ENCODE measurements at regions not wholly inside any gene's neighbourhood (a gene's known extent, or its start where the extent isn't known, plus 50 kb on each side); places are given as distances from the start of the nearest gene placed in this dataset.
"Not testable (repeated sequence)": the region's sequence is repeated elsewhere in the genome, so short reads cannot be mapped to it uniquely, and the experiment has no call there.

DNA sequence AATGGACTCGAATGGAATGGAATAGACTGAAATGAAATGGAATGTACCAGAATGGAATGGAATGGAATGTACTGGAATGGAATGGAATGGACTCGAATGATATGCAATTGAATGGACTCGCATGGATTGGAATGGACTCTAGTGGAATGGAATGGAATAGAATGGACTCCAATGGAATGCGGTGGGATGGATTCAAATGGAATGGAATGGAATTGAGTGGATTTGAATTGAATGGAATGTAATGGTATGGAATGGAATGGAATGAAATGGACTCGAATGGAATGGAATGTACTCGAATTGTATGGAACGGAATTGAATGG is 99.6 kb upstream of the FBXO28 start:
- H3K4me3 ChIP-seq (ENCODE audit: low read depth, low read length) = no peak overlapping the region
- DNase-seq (ENCODE audit: low read depth) = no peak
- TF ChIP-seq, protein P1, sequence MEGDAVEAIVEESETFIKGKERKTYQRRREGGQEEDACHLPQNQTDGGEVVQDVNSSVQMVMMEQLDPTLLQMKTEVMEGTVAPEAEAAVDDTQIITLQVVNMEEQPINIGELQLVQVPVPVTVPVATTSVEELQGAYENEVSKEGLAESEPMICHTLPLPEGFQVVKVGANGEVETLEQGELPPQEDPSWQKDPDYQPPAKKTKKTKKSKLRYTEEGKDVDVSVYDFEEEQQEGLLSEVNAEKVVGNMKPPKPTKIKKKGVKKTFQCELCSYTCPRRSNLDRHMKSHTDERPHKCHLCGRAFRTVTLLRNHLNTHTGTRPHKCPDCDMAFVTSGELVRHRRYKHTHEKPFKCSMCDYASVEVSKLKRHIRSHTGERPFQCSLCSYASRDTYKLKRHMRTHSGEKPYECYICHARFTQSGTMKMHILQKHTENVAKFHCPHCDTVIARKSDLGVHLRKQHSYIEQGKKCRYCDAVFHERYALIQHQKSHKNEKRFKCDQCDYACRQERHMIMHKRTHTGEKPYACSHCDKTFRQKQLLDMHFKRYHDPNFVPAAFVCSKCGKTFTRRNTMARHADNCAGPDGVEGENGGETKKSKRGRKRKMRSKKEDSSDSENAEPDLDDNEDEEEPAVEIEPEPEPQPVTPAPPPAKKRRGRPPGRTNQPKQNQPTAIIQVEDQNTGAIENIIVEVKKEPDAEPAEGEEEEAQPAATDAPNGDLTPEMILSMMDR (IDR thresholded peaks at IDR 0.05; ENCODE audit: insufficient read depth, low read depth, low read length) = no peak

DNA sequence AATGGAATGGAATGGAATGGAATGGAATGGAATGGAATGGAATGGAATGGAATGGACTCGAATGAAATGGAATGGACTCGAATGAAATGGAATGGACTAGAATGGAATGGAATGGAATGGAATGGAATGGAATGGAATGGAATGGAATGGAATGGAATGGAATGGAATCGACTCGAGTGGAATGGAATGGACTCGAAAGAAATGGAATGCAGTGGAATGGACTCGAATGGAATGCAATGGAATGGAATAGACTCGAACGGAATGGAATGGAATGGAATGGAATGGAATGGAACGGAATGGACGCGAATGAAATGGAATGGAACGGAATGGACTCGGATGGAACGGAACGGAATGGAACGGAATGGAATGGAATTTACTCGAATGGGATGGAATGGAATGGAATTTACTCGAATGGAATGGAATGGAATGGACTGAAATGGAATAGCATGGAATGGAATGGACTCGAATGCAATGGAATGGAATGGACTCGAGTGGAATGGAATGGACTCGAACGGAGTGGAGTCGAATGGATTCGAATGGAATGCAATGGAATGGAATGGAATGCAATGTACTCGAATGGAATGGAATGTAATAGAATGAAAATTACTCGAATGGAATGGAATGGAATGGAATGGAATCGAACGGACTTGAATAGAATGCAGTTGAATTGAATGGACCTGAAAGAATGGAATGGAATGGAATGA is 100.1 kb upstream of the FBXO28 start:
- H3K4me3 ChIP-seq (ENCODE audit: low read depth, low read length); DNase-seq (ENCODE audit: low read depth): not testable (repeated sequence)

DNA sequence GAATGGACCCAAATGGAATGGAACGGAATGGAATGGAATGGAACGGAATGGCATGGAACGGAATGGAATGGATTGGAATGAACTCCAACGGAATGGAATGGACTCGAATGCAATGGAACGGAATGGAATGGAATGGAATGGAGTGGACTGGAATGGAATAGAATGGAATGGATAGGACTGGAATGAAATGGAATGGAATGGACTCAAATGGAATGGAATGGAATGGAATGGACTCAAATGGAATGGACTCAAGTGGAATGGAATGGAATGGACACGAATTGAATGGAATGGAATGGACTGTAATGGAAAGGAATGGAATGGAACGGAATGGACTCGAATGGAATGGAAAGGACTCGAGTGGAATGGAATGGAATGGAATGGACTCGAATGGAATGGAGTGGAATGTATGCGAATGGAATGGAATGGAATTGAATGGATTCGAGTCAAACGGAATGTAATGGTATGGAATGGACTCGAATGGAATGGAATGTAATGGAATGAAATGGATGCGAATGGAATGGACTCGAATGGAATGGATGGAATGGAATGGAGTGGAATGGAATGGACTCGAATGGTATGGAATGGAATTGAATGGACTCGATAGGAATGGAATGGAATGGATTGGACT is 101.0 kb upstream of the FBXO28 start:
- not testable (repeated sequence) for H3K4me3 ChIP-seq (ENCODE audit: low read depth, low read length); DNase-seq (ENCODE audit: low read depth)

DNA sequence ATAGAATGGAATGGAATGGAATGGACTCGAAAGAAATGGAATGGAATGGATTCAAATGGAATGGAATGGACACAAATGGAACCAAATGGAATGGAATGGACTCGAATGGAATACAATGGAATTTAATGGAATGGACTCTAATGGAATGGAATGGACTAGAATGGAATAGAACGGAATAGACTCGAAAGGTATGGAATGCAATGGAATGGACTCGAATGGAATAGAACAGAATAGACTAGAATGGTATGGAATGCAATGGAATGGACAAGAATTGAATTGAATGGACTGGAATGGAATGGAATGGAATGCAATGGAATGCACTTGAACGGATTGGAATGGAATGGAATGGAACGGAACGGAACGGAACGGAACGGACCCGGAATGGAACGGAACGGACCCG is 101.7 kb upstream of the FBXO28 start:
- not testable (repeated sequence) for H3K4me3 ChIP-seq (ENCODE audit: low read depth, low read length); DNase-seq (ENCODE audit: low read depth)

DNA sequence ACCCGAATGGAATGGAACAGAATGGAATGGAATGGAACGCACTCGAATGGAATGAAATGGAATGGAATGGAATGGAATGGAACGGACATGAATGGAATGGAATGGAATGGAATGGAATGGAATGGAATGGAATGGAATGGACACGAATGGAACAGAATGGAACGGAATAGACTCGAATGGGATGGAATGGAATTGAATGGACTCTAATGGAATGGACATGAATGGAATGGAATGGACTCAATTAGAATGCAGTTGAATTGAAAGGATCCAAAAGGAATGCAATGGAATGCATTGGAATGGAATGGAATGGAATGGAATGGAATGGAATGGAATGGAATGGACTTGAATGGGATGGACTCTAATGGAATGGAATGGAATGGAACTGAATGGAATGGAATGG is 102.2 kb upstream of the FBXO28 start:
- not testable (repeated sequence) for H3K4me3 ChIP-seq (ENCODE audit: low read depth, low read length); DNase-seq (ENCODE audit: low read depth)

DNA sequence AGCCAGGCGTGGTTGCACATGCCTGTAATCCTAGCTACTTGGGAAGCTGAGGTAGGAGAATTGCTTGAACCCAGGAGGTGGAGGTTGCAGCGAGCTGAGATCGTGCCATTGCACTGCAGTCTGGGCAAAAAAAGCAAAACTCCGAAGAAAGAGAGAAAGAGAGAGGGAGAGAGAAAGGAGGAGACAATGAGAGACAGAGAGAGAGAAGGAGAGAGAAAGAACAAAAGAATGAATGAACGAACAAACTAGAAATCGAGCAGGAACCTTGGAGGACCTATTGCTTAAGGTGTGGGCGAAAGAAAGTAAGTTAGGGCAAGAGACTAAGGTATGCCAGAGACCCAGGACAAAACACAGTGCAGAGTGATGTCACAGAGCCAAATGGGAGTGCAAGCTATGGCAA is 102.8 kb upstream of the FBXO28 start:
- not testable (repeated sequence) for H3K4me3 ChIP-seq (ENCODE audit: low read depth, low read length); DNase-seq (ENCODE audit: low read depth)

DNA sequence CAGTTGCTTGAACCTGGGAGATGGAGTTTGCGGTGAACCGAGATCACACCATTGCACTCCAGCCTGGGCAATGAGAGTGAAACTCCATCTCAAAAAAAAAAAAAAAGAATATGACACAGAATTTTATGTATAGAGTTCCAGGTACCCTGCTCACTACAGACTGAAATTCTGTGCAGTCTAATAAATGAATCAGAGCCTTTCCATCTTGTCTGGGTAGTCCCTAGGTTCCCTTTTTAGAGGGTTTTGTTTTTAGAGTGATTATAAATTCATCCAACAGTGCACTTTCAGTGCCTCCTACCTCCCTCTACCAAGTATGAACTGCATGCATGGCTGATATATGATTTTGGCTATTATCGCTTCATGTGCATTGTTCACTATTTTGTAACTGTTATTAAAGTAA is 107.9 kb upstream of the FBXO28 start:
- H3K4me3 ChIP-seq (ENCODE audit: low read depth, low read length); DNase-seq (ENCODE audit: low read depth): not testable (repeated sequence)

DNA sequence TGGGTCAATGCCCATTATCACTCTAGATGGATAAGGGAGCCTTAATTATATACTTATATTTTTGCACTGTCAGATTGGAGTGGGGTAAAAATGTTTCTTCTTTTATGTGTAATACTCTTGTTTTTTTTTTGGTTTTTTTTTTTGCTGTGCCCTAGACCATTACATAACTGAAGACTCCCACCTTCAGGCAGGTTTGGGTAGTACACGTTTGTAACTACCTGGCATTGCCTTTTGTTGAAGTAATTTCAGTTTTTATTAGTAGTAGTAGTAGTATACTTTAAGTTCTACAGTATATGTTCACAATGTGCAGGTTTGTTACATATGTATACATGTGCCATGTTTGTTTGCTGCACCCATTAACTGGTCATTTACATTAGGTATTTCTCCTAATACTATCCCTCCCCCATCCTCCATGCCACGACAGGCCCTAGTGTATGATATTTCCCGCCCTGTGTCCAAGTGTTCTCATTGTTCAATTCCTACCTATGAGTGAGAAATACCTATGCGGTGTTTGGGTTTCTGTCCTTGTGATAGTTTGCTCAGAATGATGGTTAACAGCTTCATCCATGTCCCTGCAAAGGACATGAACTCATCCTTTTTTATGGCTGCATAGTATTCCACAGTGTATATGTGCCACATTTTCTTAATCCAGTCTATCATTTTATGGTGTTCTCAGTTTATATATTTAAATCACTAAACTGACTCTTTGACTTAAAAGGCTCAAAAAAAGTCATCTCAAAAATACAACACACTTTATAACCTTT is 109.2 kb upstream of the FBXO28 start:
- DNase-seq (ENCODE audit: low read depth) = peak; percentile 19
- H3K4me3 ChIP-seq (ENCODE audit: low read depth, low read length) = not testable (repeated sequence)

DNA sequence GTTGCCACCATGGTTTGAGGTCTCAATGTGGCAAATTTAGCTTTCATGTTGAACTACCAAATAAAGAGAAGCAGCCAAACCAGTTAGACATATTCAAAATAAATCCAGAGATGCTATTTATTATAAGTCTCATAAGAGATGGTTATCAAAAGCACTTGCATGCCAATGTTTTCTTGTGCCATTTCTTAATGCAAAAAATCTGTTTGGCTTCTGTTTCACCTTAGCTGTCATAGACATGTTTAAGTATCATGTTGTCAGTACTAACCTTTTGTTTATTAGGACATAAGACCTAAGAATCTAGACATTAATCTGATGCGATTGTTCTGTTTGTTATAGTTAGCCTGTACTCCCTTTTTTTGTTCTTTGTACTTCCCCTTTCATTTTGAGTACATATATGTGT is 110.0 kb upstream of the FBXO28 start:
- H3K4me3 ChIP-seq (ENCODE audit: low read depth, low read length); DNase-seq (ENCODE audit: low read depth): not testable (repeated sequence)

DNA sequence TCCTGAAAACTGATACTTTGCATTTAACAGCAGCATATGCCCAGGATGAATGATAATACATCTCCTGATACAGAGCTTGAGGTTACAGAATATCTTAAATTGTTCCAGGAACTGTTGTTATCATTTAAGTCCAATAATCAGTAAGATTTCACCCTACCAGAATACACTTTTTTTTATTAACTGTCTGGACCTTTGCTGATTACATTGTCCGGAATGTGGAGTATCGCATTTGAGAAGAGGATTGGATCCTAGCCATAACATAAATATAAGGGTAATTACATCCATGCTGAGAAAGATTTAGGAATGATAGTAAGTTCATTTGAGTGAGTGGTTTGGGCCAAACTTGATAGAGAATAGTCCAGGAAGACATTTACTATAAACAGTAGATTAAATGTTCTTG is 112.2 kb upstream of the FBXO28 start:
- DNase-seq (ENCODE audit: low read depth); H3K4me3 ChIP-seq (ENCODE audit: low read depth, low read length): not testable (repeated sequence)

DNA sequence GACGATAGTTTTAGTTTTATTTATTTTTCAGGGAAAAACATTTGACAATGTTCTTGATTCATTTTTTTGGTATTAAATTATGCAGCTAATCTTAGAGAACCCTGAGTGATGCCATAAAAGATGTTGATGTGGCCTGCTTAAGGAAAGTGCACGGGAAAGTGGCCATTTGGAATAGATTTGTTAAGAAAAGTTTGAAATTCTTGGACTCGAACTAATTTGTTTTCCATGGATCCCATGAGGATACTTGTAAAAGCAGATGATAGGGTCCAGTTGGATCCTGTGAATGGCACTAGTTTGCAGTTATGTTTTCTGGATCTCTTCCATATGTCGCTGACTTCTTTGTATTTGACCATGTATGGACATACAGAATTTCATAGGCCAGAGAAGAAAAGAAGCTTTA is 114.2 kb upstream of the FBXO28 start:
- H3K4me3 ChIP-seq (ENCODE audit: low read depth, low read length); DNase-seq (ENCODE audit: low read depth): not testable (repeated sequence)

DNA sequence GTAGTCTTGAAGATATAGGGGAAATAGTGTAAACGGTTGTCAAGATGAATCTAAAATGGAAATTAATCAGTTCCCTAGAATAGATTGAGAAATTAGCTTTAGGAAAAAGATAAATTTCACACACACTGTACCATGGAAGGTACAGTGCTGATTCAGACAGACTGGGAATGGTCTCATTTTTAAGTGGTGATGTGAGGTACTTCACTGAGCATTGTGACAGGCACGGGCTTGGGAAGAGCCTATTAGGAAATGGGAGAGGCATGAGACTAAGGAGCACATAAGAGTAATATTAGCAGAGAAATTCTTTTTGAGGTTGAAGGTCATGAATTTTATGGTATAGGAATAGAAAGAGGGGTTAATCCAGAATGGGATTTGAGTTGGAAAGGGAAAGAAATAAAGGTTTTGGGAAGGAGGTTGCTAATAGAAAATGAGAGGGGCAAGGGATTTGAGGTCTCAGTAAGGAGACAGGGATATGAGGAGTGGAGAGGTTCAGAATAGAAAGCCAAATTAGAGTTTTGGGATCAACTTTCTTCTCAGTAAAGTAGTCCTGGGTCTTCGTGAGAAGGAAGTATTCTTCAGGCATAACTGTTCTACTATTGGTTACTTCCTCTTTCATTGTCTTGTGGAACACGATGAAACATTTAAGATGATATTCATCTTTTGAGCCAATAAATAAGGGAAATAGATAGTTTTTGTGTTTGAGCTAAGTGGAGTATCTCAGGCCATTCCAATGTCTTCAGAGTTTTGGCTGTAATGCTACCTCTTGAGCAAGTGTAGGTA is 115.0 kb upstream of the FBXO28 start:
- not testable (repeated sequence) for DNase-seq (ENCODE audit: low read depth); H3K4me3 ChIP-seq (ENCODE audit: low read depth, low read length)

DNA sequence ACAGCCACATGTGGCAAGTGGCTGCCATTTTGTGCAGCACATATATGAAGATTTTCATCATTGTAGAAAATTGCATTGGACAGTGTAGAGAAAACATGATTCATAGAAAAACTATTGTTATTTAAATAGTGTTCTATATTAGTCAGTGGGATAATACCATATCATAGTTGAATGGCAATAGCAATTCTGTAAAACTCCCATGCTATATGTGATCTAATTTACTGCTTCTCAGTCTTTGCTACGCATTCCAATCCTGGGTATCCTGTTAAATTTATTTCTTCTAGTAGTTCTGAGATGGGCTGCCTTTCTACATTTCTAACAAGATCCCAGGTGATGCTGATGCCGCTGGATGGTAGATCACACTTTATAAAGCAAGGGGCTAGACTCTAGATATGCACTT is 117.5 kb upstream of the FBXO28 start:
- DNase-seq (ENCODE audit: low read depth) = not testable (repeated sequence)

DNA sequence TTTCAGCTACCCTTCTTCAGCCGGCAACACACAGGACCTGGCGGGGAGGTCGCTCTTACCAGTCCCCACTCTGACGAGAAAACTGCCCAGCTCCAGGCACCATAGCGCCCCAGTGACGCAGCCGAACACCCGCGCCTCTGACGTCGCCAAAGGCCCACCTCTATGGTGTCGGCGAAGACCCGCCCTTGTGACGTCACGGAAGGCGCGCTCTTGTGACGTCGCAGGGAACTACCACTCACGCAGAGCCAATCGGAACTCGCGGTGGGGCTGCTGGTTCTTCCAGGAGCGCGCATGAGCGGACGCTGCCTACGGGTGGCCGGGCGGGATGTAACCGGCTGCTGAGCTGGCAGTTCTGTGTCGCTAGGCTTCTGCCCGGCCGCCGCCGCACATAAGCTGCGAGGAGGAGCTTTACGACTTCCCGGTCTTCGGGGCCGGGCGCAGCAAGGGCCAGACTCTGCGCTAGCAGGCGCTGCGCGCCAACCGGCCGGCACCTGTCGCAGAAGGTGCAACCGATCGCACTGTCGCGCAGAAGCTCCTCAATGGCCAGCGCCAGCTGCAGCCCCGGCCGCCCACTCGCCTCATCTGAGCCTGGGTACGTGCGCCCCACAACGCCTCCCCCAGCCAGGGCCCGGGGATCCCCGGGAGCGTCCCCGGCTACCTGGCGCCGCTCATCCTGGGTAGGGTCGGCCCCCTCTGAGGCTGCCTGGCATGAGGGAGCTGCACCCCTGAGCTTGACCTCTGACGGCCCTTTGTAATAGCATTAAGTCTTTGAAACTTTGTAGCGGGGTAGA is 121.3 kb upstream of the FBXO28 start:
- peak; percentile 99 for DNase-seq (ENCODE audit: low read depth)
- H3K4me3 ChIP-seq (ENCODE audit: low read depth, low read length) = peak overlapping the region; percentile 69

More for the DNA sequence above, 117.5 kb upstream of the FBXO28 start:
- not testable (repeated sequence) for H3K4me3 ChIP-seq (ENCODE audit: low read depth, low read length)

DNA sequence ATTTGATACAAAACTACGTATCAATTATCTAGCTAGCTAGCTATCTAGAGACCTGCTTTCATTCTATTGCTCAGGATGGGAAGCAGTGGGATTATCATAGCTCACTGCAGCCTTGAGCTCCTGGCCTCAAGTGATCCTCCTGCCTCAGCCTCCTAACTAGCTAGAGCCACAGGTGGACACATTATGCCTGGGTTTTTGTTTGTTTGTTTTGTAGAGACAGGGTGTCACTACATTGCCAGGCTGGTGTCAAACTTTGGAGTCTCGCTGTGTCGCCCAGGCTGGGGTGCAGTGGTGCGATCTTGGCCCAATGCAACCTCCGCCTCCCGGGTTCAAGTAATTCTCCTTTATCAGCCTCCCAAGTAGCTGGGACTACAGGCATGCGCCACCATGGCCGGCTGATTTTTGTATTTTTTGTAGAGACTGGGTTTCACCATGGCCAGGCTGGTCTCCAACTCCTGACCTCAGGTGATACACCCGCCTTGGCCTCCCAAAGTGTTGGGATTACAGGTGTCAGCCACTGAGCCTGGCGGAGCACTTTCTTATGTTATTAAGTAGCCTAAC is 122.5 kb upstream of the FBXO28 start:
- not testable (repeated sequence) for H3K4me3 ChIP-seq (ENCODE audit: low read depth, low read length); DNase-seq (ENCODE audit: low read depth)

DNA sequence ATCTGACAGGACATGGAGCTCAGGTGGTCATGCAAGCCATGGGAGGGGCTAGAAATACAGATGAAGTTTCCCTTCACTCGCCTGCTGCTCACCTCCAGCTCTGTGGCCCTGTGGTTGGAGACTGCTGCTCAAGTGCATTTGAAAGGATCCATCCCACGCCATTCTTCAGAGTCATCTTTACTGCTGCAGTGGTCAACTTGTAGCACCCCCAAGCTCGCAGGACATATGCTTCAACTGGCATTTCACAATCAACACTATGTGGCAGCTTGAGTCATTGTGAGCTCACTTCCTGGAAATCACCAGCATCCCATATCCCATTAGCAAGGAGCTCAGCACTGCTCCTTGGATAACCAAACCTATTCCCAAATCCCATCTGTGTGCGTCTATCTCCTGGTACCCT is 116.2 kb upstream of the TP53BP2 start:
- peak; percentile 52 for DNase-seq (ENCODE audit: low read depth)
- H3K4me3 ChIP-seq (ENCODE audit: low read depth, low read length) = not testable (repeated sequence)

DNA sequence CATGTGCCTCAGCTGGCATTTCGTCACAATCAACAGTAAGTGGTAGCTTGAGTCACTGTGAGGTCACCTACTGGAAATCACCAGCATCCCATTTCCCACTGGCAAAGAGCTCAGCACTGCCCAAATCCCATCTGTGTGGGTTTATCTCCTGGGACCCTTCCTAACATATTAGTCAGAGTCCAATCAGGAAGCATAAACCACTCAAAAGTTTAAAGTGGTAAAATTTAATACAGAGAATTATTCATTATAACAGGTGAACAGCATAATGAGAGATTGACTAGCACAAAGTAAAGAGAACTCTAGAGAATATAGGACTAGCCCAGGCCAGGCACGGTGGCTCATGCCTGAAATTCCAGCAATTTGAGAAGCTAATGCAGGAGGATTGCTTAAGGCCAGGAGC is 107.1 kb upstream of the TP53BP2 start:
- H3K4me3 ChIP-seq (ENCODE audit: low read depth, low read length); DNase-seq (ENCODE audit: low read depth): not testable (repeated sequence)
